GM10266 (cell line): ENCODE measurements at regions not wholly inside any gene's neighbourhood (a gene's known extent, or its start where the extent isn't known, plus 50 kb on each side); places are given as distances from the start of the nearest gene placed in this dataset.
"Not testable (repeated sequence)": the region's sequence is repeated elsewhere in the genome, so short reads cannot be mapped to it uniquely, and the experiment has no call there.

Experiments
- DNase-seq: peaks from one replicate; pipeline ENCODE4 v3.0.0; 2012; ENCODE audit errors: extremely low spot score
- CTCF ChIP-seq: IDR thresholded peaks from 2 replicates; pipeline ENCODE4 v1.5.1; 2012; ENCODE audit warnings: mild to moderate bottlenecking, low read depth; ENCODE audit not compliant: control insufficient read depth, insufficient read depth; ENCODE audit errors: missing control alignments

GRCh38 chr1:9442278-9442846, 96.9 kb upstream of the SLC25A33 start:
- DNase-seq = no peak

GRCh38 chr1:9442986-9443385, 96.3 kb upstream of the SLC25A33 start:
- DNase-seq = no peak
- no peak for TF ChIP-seq CTCF

More at GRCh38 chr1:9442278-9442846, 96.9 kb upstream of the SLC25A33 start:
- TF ChIP-seq CTCF = no peak

- TF ChIP-seq CTCF = no peak
- DNase-seq = no peak
Observed at GRCh38 chr1:9443913-9444445, 95.3 kb upstream of the SLC25A33 start.

GRCh38 chr1:9444532-9444931, 94.7 kb upstream of the SLC25A33 start:
- TF ChIP-seq CTCF = no peak
- no peak for DNase-seq

- not testable (repeated sequence) for DNase-seq
Observed at GRCh38 chr1:9445081-9445480, 94.2 kb upstream of the SLC25A33 start.

- TF ChIP-seq CTCF = no peak
- DNase-seq = no peak
Observed at GRCh38 chr1:9447215-9447960, 91.9 kb upstream of the SLC25A33 start.

- DNase-seq = no peak
- peak; percentile 9 for TF ChIP-seq CTCF
Observed at GRCh38 chr1:9448132-9449109, 90.8 kb upstream of the SLC25A33 start.
